HEK293 (cell line): ENCODE measurements at regions not wholly inside any gene's neighbourhood (a gene's known extent, or its start where the extent isn't known, plus 50 kb on each side); places are given as distances from the start of the nearest gene placed in this dataset.

Source experiments
- CTCF ChIA-PET: fragments of 350-600 bp; formaldehyde crosslinking; extraction: SDS; loops from one replicate; lab custom pipeline; 2021; ENCODE audit warnings: antibody characterized with exemption; lab: Yijun Ruan, JAX
- POLR2A ChIA-PET: fragments of 300-600 bp; formaldehyde crosslinking; extraction: SDS; loops from one replicate; lab custom pipeline; 2020; ENCODE audit warnings: antibody characterized with exemption, inconsistent platforms; lab: Yijun Ruan, JAX
- H3K27ac ChIP-seq: fragments of 200-500 bp; sonication (Bioruptor generic); 2 replicates; pipeline ENCODE4 v1.5.1; 2014; ENCODE audit warnings: low read depth, low read length, control low read depth, inconsistent platforms; ENCODE audit errors: extremely low read depth
- H3K36me3 ChIP-seq, 2 experiments: fragments of 200-500 bp in 1 of 2; sonication (Bioruptor generic) in 1 of 2; 1 replicate in 1 of 2; 2 replicates in 1 of 2; pipeline ENCODE4 v1.5.1; 2014 to 2017; ENCODE audit warnings: inconsistent platforms in 2 of 2, low read length in 2 of 2; ENCODE audit not compliant: control insufficient read depth in 2 of 2, insufficient read depth in 1 of 2
- H3K4me1 ChIP-seq: fragments of 200-500 bp; sonication (Bioruptor generic); 2 replicates; pipeline ENCODE4 v1.5.1; 2014; ENCODE audit warnings: mild to moderate bottlenecking, low read length, inconsistent platforms; ENCODE audit not compliant: control insufficient read depth, insufficient read depth
- H3K4me3 ChIP-seq: 2 replicates; pipeline ENCODE4 v1.5.1; 2011; ENCODE audit warnings: low read depth, mild to moderate bottlenecking, control low read depth, low read length, moderate library complexity
- H3K9me3 ChIP-seq: fragments of 200-500 bp; sonication (Bioruptor generic); 2 replicates; pipeline ENCODE4 v1.5.1; 2014; ENCODE audit warnings: low read depth, low read length, inconsistent platforms; ENCODE audit not compliant: control insufficient read depth, insufficient read depth
- GLIS2 ChIP-seq: fragments of 450-650 bp; formaldehyde crosslinking; IDR thresholded peaks from 2 replicates; pipeline ENCODE4 v1.5.1; 2016; ENCODE audit warnings: missing biosample characterization, missing genetic modification characterization
- OVOL3 ChIP-seq: fragments of 450-650 bp; formaldehyde crosslinking; IDR thresholded peaks from 2 replicates; pipeline ENCODE4 v1.5.1; 2016; ENCODE audit warnings: missing biosample characterization, missing genetic modification characterization
- PRDM10 ChIP-seq: fragments of 450-650 bp; formaldehyde crosslinking; IDR thresholded peaks from 2 replicates; pipeline ENCODE4 v1.5.1; 2016; ENCODE audit warnings: missing biosample characterization, missing genetic modification characterization
- SCRT1 ChIP-seq: fragments of 450-650 bp; formaldehyde crosslinking; IDR thresholded peaks from 2 replicates; pipeline ENCODE4 v1.5.1; 2016; ENCODE audit warnings: missing biosample characterization, missing genetic modification characterization, borderline replicate concordance
- ZBTB26 ChIP-seq: fragments of 450-650 bp; formaldehyde crosslinking; optimal IDR thresholded peaks from 2 replicates; pipeline ENCODE3; 2016; ENCODE audit warnings: missing biosample characterization, mild to moderate bottlenecking, missing genetic modification characterization
- ZEB2 ChIP-seq: fragments of 450-650 bp; formaldehyde crosslinking; IDR thresholded peaks from 2 replicates; pipeline ENCODE4 v1.5.1; 2016; ENCODE audit warnings: missing biosample characterization, missing genetic modification characterization
- ZFP37 ChIP-seq: fragments of 450-650 bp; formaldehyde crosslinking; IDR thresholded peaks from 2 replicates; pipeline ENCODE4 v1.5.1; 2016; ENCODE audit warnings: missing biosample characterization, missing genetic modification characterization
- ZNF146 ChIP-seq: fragments of 450-650 bp; formaldehyde crosslinking; IDR thresholded peaks from 2 replicates; pipeline ENCODE4 v1.5.1; 2016; ENCODE audit warnings: missing biosample characterization, missing genetic modification characterization
- ZNF148 ChIP-seq: fragments of 450-650 bp; formaldehyde crosslinking; IDR thresholded peaks from 2 replicates; pipeline ENCODE4 v1.5.0; 2017; ENCODE audit warnings: missing biosample characterization, missing genetic modification characterization, borderline replicate concordance
- ZNF202 ChIP-seq: fragments of 450-650 bp; formaldehyde crosslinking; IDR thresholded peaks from 2 replicates; pipeline ENCODE4 v1.5.1; 2016; ENCODE audit warnings: missing biosample characterization, missing genetic modification characterization, borderline replicate concordance
- ZNF214 ChIP-seq: fragments of 450-650 bp; formaldehyde crosslinking; IDR thresholded peaks from 2 replicates; pipeline ENCODE4 v1.5.1; 2017; ENCODE audit warnings: missing biosample characterization, mild to moderate bottlenecking, missing genetic modification characterization, borderline replicate concordance
- ZNF23 ChIP-seq: fragments of 450-650 bp; formaldehyde crosslinking; IDR thresholded peaks from 2 replicates; pipeline ENCODE4 v1.5.1; 2016; ENCODE audit warnings: missing biosample characterization, missing genetic modification characterization, borderline replicate concordance
- ZNF239 ChIP-seq: fragments of 450-650 bp; formaldehyde crosslinking; IDR thresholded peaks from 2 replicates; pipeline ENCODE4 v1.5.1; 2016; ENCODE audit warnings: missing biosample characterization, missing genetic modification characterization
- ZNF350 ChIP-seq: fragments of 450-650 bp; formaldehyde crosslinking; IDR thresholded peaks from 2 replicates; pipeline ENCODE4 v1.5.0; 2017; ENCODE audit warnings: missing biosample characterization, mild to moderate bottlenecking, missing genetic modification characterization
- ZNF426 ChIP-seq: fragments of 450-650 bp; formaldehyde crosslinking; IDR thresholded peaks from 2 replicates; pipeline ENCODE4 v1.5.1; 2017; ENCODE audit warnings: missing biosample characterization, missing genetic modification characterization, mild to moderate bottlenecking, inconsistent platforms, moderate library complexity
- ZNF529 ChIP-seq: fragments of 450-650 bp; formaldehyde crosslinking; IDR thresholded peaks from 2 replicates; pipeline ENCODE4 v1.5.1; 2017; ENCODE audit warnings: missing genetic modification characterization, missing biosample characterization; ENCODE audit not compliant: insufficient replicate concordance
- ZNF621 ChIP-seq: fragments of 450-650 bp; formaldehyde crosslinking; IDR thresholded peaks from 2 replicates; pipeline ENCODE4 v1.5.1; 2017; ENCODE audit warnings: missing biosample characterization, missing genetic modification characterization
- ZNF664 ChIP-seq: fragments of 450-650 bp; formaldehyde crosslinking; IDR thresholded peaks from 2 replicates; pipeline ENCODE4 v1.5.1; 2016; ENCODE audit warnings: missing biosample characterization, missing genetic modification characterization
- ZNF76 ChIP-seq: fragments of 450-650 bp; formaldehyde crosslinking; IDR thresholded peaks from 2 replicates; pipeline ENCODE4; 2016; ENCODE audit warnings: low read depth, missing biosample characterization, missing genetic modification characterization, borderline replicate concordance
- ZNF777 ChIP-seq: fragments of 450-650 bp; formaldehyde crosslinking; IDR thresholded peaks from 2 replicates; pipeline ENCODE4 v1.5.1; 2017; ENCODE audit warnings: missing biosample characterization, missing genetic modification characterization, borderline replicate concordance

GRCh38 chr3:115340586-115340985, 193.5 kb upstream of the ZBTB20 start:
- POLR2A ChIA-PET = no interaction called here
- Histone ChIP-seq H3K36me3 (no peaks in the 10 kb centered on the region), H3K9me3 (no peaks in the 10 kb centered on the region), H3K4me3 (no peak overlapping the region), H3K4me1 (no peaks in the 10 kb centered on the region), H3K27ac (no peak overlapping the region)
- CTCF ChIA-PET = no interaction called here
- no peak for TF ChIP-seq ZFP37 (tag by site-specific recombination)
- TF ChIP-seq ZNF350 (tag by site-specific recombination) = no peak
- TF ChIP-seq OVOL3 = no peak
- TF ChIP-seq ZNF146 (tag by site-specific recombination) = no peak
- TF ChIP-seq ZNF148 = no peak

DNA sequence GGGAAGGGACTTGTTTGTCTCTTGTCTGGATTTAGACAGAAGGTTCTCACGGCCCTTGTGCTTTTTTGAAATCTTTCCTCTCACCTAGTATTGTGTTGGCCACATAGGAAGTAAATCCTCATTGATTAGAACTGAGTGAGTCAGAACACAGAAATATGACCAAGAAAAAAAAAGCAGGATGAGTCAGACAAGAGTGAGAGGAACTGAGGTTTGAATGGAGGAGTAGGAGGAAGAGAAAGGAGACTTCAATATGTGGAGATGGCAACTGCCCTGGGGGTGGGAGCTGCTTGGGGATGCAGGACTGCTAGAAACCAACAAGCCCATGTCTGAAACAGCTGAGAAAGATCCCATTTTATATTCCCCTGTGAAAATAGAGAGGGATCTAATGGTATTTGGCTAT, 194.1 kb upstream of the ZBTB20 start:
- H3K9me3 ChIP-seq = no peaks in the 10 kb centered on the region
- POLR2A ChIA-PET = no interaction called here
- H3K27ac ChIP-seq = no peak overlapping the region
- no peaks in the 10 kb centered on the region for H3K4me1 ChIP-seq
- TF ChIP-seq ZNF23 (no peak), ZNF426 (no peak), ZBTB26 (tag by site-specific recombination) (no peak), ZNF76 (tag by site-specific recombination) (no peak), ZNF239 (no peak), ZNF529 (tag by site-specific recombination) (no peak), GLIS2 (tag by site-specific recombination) (no peak), ZNF350 (tag by site-specific recombination) (no peak), ZNF621 (tag by site-specific recombination) (no peak), ZNF202 (tag by site-specific recombination) (no peak), ZEB2 (tag by site-specific recombination) (no peak), ZNF664 (no peak), SCRT1 (tag by site-specific recombination) (no peak), ZNF777 (no peak), PRDM10 (no peak), ZNF214 (tag by site-specific recombination) (no peak)
- TF ChIP-seq, all 188 proteins: peak for 0
- H3K36me3 ChIP-seq = no peaks in the 10 kb centered on the region
- H3K4me3 ChIP-seq = no peak overlapping the region
- CTCF ChIA-PET = no interaction called here
